DND-41 (cell line): ENCODE measurements at regions not wholly inside any gene's neighbourhood (a gene's known extent, or its start where the extent isn't known, plus 50 kb on each side); places are given as distances from the start of the nearest gene placed in this dataset.
"Not testable (repeated sequence)": the region's sequence is repeated elsewhere in the genome, so short reads cannot be mapped to it uniquely, and the experiment has no call there.

Experiments used
- ATAC-seq: fragments of 200-7000 bp; cut with Tn5 transposase; 3 replicates; pipeline ENCODE4 v1.9.1; 2021; ENCODE audit warnings: low read depth; ENCODE audit not compliant: insufficient read depth
- DNase-seq: peaks from one replicate; pipeline ENCODE4 v3.0.0-alpha.2; 2020
- H2AFZ ChIP-seq: 2 replicates; pipeline ENCODE4 v1.6.0; 2012; ENCODE audit warnings: low read depth, low read length
- H3K27ac ChIP-seq: 2 replicates; pipeline ENCODE4 v1.5.1; 2012; ENCODE audit warnings: low read length, inconsistent platforms
- H3K27me3 ChIP-seq: fragments of 200-600 bp; sonication (generic); 2 replicates; pipeline ENCODE4 v1.6.0; 2012; ENCODE audit warnings: low read length, mild to moderate bottlenecking, inconsistent platforms; ENCODE audit not compliant: insufficient read depth, poor library complexity
- H3K36me3 ChIP-seq: 2 replicates; pipeline ENCODE4 v1.5.1; 2012; ENCODE audit warnings: low read length, inconsistent platforms; ENCODE audit not compliant: insufficient read depth
- H3K4me1 ChIP-seq: 2 replicates; pipeline ENCODE4 v1.5.1; 2012; ENCODE audit warnings: mild to moderate bottlenecking, low read length; ENCODE audit not compliant: insufficient read depth
- H3K4me2 ChIP-seq: 2 replicates; pipeline ENCODE4 v1.6.0; 2012; ENCODE audit warnings: mild to moderate bottlenecking, moderate library complexity, low read length, inconsistent platforms; ENCODE audit not compliant: insufficient read depth
- H3K4me3 ChIP-seq, 2 experiments: fragments of 200-600 bp in 1 of 2; shearing (Covaris generic) in 1 of 2; 2 replicates each; pipeline ENCODE4 v1.5.1; 2012 to 2016; ENCODE audit warnings: inconsistent platforms in 2 of 2, low read length in 2 of 2, mild to moderate bottlenecking in 2 of 2, low read depth in 1 of 2, moderate library complexity in 1 of 2
- H3K79me2 ChIP-seq: 2 replicates; pipeline ENCODE4 v1.6.0; 2012; ENCODE audit warnings: low read length, inconsistent platforms; ENCODE audit not compliant: insufficient read depth
- H3K9ac ChIP-seq: 2 replicates; pipeline ENCODE4 v1.6.0; 2012; ENCODE audit warnings: low read depth, mild to moderate bottlenecking, inconsistent platforms, low read length, moderate library complexity
- H3K9me3 ChIP-seq: 2 replicates; pipeline ENCODE4 v1.5.1; 2012; ENCODE audit warnings: low read length, moderate library complexity, mild to moderate bottlenecking, inconsistent platforms; ENCODE audit not compliant: insufficient read depth, severe bottlenecking
- H4K20me1 ChIP-seq: 2 replicates; pipeline ENCODE4 v1.6.0; 2012; ENCODE audit warnings: low read length; ENCODE audit not compliant: insufficient read depth
- EZH2 ChIP-seq: IDR thresholded peaks from 3 replicates; pipeline ENCODE4 v1.6.1; 2012; ENCODE audit warnings: borderline replicate concordance, low read depth, mild to moderate bottlenecking, moderate library complexity, low read length, inconsistent platforms; ENCODE audit not compliant: severe bottlenecking
- TF ChIP-seq, protein P1 (sequence below): IDR thresholded peaks from 2 replicates; pipeline ENCODE4 v1.5.1; 2012; ENCODE audit warnings: borderline replicate concordance, low read length, moderate library complexity, mild to moderate bottlenecking; ENCODE audit not compliant: poor library complexity, severe bottlenecking; ENCODE audit errors: extremely low read depth

- Histone ChIP-seq H3K9me3 (no peaks in the 10 kb centered on the region), H3K79me2 (no peaks in the 10 kb centered on the region), H3K27ac (no peak overlapping the region), H3K9ac (no peak overlapping the region), H3K36me3 (no peaks in the 10 kb centered on the region), H3K27me3 (no peaks in the 10 kb centered on the region), H3K4me1 (peaks cover 47% of the 10 kb centered on the region), H2AFZ (no peak overlapping the region), H3K4me3 (no peak overlapping the region), H4K20me1 (no peaks in the 10 kb centered on the region), H3K4me2 (no peak overlapping the region)
- no peak for ATAC-seq
- no peak for TF ChIP-seq EZH2
- TF ChIP-seq, protein P1, sequence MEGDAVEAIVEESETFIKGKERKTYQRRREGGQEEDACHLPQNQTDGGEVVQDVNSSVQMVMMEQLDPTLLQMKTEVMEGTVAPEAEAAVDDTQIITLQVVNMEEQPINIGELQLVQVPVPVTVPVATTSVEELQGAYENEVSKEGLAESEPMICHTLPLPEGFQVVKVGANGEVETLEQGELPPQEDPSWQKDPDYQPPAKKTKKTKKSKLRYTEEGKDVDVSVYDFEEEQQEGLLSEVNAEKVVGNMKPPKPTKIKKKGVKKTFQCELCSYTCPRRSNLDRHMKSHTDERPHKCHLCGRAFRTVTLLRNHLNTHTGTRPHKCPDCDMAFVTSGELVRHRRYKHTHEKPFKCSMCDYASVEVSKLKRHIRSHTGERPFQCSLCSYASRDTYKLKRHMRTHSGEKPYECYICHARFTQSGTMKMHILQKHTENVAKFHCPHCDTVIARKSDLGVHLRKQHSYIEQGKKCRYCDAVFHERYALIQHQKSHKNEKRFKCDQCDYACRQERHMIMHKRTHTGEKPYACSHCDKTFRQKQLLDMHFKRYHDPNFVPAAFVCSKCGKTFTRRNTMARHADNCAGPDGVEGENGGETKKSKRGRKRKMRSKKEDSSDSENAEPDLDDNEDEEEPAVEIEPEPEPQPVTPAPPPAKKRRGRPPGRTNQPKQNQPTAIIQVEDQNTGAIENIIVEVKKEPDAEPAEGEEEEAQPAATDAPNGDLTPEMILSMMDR = no peak
- DNase-seq = peak; percentile 24
Measured at GRCh38 chr4:123603165-123603564, 206.6 kb downstream of the SPRY1 start.

- not testable (repeated sequence) for H3K27ac ChIP-seq, H3K36me3 ChIP-seq, DNase-seq, H3K27me3 ChIP-seq, H3K4me3 ChIP-seq, H3K9me3 ChIP-seq, H3K9ac ChIP-seq, H3K79me2 ChIP-seq, ATAC-seq, H2AFZ ChIP-seq, H4K20me1 ChIP-seq, H3K4me2 ChIP-seq
- H3K4me1 ChIP-seq = peaks cover 26% of the 10 kb centered on the region
Measured at GRCh38 chr4:123605797-123606196, 209.2 kb downstream of the SPRY1 start.

- H3K36me3 ChIP-seq = no peaks in the 10 kb centered on the region
- no peaks in the 10 kb centered on the region for H4K20me1 ChIP-seq
- no peaks in the 10 kb centered on the region for H3K9me3 ChIP-seq
- H3K9ac ChIP-seq = no peak overlapping the region
- H2AFZ ChIP-seq = no peak overlapping the region
- TF ChIP-seq, protein P1 = no peak
- no peak for TF ChIP-seq EZH2
- H3K4me2 ChIP-seq = no peak overlapping the region
- H3K27me3 ChIP-seq = no peaks in the 10 kb centered on the region
- ATAC-seq = no peak
- H3K4me1 ChIP-seq = peaks cover 21% of the 10 kb centered on the region
- H3K4me3 ChIP-seq = no peak overlapping the region
- no peak overlapping the region for H3K27ac ChIP-seq
- no peaks in the 10 kb centered on the region for H3K79me2 ChIP-seq
- DNase-seq = no peak
Measured at GRCh38 chr4:123606336-123606735, 209.7 kb downstream of the SPRY1 start.

- TF ChIP-seq EZH2 = no peak
- TF ChIP-seq, protein P1 = no peak
- H3K27ac ChIP-seq = no peak overlapping the region
- no peaks in the 10 kb centered on the region for H4K20me1 ChIP-seq
- no peak overlapping the region for H3K4me2 ChIP-seq
- H3K4me3 ChIP-seq = no peak overlapping the region
- H3K79me2 ChIP-seq = no peaks in the 10 kb centered on the region
- peaks cover 19% of the 10 kb centered on the region for H3K4me1 ChIP-seq
- ATAC-seq = peak; percentile 50; the same call in 1 of the 3 replicates
- no peak overlapping the region for H2AFZ ChIP-seq
- no peaks in the 10 kb centered on the region for H3K9me3 ChIP-seq
- H3K9ac ChIP-seq = no peak overlapping the region
- no peaks in the 10 kb centered on the region for H3K36me3 ChIP-seq
- DNase-seq = no peak
- no peaks in the 10 kb centered on the region for H3K27me3 ChIP-seq
Measured at GRCh38 chr4:123606946-123607542, 210.4 kb downstream of the SPRY1 start.
